ENCODE measurements at regions not wholly inside any gene's neighbourhood (a gene's known extent, or its start where the extent isn't known, plus 50 kb on each side); places are given as distances from the start of the nearest gene placed in this dataset.

DNA sequence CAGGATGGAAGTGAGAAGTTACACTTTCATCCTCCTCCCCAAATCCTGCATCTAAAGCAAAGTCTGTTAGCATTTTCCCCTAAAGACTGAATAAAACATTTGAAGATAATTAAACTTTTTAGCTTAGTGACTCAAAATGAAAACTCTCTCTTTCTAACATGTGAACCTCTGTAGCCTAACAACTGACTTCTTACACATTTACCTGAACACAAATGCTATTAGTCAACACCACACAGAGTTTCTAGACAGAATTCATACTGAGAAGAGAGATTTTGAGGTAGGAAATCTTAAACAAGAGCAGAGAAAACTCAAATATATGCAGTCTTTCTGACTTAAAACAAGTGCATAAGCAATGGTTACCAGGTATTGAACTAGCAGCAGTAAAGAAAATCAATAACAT, 149.9 kb upstream of the SMLR1 start:
- Mint-ChIP-seq H3K9me3 (peaks cover 13% of the 10 kb centered on the region), H3K27ac (no peak overlapping the region), H3K36me3 (ENCODE audit: low read depth) (peaks cover 17% of the 10 kb centered on the region), H3K4me1 (ENCODE audit: low read depth) (peaks cover 9% of the 10 kb centered on the region), H3K27me3 (ENCODE audit: low read depth) (peaks cover 4% of the 10 kb centered on the region), H3K4me3 (no peak overlapping the region)

DNA sequence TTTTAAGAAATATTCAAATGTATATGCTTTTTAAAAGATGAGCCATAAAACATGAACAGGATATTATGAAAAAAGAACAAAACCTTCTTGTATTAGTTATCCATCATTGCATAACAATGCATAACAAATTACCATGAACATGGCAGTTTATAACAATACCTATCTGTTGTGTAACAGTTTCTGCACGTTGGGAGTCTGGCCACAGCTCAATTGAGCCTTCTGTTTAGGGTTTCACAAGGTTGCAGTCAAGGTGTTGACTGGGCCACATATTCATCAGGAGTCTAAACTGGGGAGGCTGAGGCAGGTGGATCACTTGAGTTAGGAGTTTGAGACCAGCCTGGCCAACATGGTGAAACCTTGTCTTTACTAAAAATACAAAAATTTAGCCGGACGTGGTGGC, 149.4 kb upstream of the SMLR1 start:
- Mint-ChIP-seq H3K27me3 (ENCODE audit: low read depth) (peaks cover 4% of the 10 kb centered on the region), H3K27ac (no peak overlapping the region), H3K4me1 (ENCODE audit: low read depth) (peaks cover 9% of the 10 kb centered on the region), H3K9me3 (peaks cover 13% of the 10 kb centered on the region), H3K36me3 (ENCODE audit: low read depth) (peaks cover 17% of the 10 kb centered on the region), H3K4me3 (no peak overlapping the region)

DNA sequence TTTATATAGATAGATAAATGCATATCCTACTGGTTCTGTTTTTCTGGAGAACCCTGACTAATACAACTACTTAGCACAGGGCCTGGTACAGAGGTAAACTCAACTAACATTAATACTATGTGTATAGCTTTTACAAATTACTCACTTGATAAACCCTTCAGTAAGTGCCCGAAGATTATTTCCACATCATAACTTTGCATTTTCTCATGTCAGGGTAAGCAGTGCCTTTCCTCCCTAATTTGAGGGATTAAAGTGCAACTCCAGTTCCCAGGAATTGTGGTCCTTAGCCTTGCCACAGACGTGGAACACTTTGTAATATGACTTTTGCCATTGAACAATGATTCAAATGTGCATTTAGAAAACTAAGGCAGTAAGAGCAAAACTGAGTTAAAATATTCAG, 147.5 kb upstream of the SMLR1 start:
- Mint-ChIP-seq H3K27ac (no peak overlapping the region), H3K36me3 (ENCODE audit: low read depth) (peaks cover 17% of the 10 kb centered on the region), H3K4me1 (ENCODE audit: low read depth) (peaks cover 11% of the 10 kb centered on the region), H3K4me3 (no peak overlapping the region), H3K9me3 (peaks cover 13% of the 10 kb centered on the region), H3K27me3 (ENCODE audit: low read depth) (peaks cover 4% of the 10 kb centered on the region)

DNA sequence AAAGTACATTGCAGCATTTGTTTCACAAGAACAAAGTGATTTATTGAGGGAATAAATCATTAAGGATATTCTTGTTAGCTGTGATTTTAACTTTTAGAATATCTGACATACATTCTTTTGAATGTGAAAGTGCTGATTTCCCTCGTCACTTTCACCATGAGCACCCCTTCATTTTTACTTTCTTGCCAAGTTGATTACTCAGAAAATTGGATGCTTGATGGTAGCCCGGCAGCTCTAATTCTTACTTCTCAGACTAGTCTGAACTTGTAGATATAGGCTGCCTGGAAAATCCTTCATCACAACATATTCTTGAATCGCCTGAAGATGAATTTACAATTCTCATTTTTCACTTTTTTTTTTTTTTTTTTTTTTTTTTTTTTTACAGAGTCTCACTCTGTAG, 147.1 kb upstream of the SMLR1 start:
- Mint-ChIP-seq H3K4me3 (no peak overlapping the region), H3K27ac (no peak overlapping the region), H3K36me3 (ENCODE audit: low read depth) (peaks cover 17% of the 10 kb centered on the region), H3K27me3 (ENCODE audit: low read depth) (peaks cover 4% of the 10 kb centered on the region), H3K4me1 (ENCODE audit: low read depth) (peaks cover 11% of the 10 kb centered on the region), H3K9me3 (peaks cover 13% of the 10 kb centered on the region)

DNA sequence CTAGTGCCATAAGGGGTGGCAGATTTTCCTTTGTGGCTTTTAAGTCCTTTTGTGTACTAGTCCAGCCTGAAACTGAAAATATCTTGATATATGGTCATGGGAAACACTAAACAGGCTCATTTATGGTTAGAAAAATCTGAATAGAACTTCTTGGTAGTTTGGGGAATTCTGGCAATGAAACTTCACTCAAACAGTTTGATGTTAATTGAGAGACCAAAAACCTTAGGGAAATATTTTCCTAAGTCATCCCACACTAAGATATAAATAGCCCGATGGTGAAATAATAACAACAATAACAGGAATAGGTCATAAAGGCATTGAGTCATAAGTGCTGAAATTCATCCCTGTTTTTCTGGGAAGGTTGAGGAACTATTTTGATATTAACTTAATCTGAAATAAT, 146.2 kb upstream of the SMLR1 start:
- Mint-ChIP-seq H3K4me3 (no peak overlapping the region), H3K36me3 (ENCODE audit: low read depth) (peaks cover 17% of the 10 kb centered on the region), H3K27ac (no peak overlapping the region), H3K9me3 (peaks cover 17% of the 10 kb centered on the region), H3K27me3 (ENCODE audit: low read depth) (peaks cover 4% of the 10 kb centered on the region), H3K4me1 (ENCODE audit: low read depth) (peaks cover 11% of the 10 kb centered on the region)

DNA sequence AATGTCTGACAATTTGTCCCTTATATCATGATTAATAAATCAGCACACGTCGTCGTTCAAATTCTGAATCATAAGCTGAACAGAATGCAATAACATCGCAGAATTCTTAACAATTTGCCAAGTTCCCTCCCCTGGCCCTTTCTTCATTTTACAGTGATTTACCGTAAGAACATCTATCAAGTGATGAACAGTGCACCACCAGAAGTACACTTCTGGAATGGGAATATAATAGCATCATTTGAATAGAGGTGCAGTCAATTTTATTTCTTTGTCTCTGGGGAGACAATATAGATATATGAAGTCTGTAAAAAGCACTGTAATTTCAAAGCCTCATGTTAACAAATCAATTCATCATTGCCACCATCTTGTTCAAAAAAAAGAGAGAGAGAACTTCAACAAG, 145.1 kb upstream of the SMLR1 start:
- Mint-ChIP-seq H3K4me1 (ENCODE audit: low read depth) (peaks cover 2% of the 10 kb centered on the region), H3K4me3 (no peak overlapping the region), H3K36me3 (ENCODE audit: low read depth) (peaks cover 13% of the 10 kb centered on the region), H3K9me3 (peaks cover 14% of the 10 kb centered on the region), H3K27me3 (ENCODE audit: low read depth) (peaks cover 4% of the 10 kb centered on the region), H3K27ac (no peak overlapping the region)

DNA sequence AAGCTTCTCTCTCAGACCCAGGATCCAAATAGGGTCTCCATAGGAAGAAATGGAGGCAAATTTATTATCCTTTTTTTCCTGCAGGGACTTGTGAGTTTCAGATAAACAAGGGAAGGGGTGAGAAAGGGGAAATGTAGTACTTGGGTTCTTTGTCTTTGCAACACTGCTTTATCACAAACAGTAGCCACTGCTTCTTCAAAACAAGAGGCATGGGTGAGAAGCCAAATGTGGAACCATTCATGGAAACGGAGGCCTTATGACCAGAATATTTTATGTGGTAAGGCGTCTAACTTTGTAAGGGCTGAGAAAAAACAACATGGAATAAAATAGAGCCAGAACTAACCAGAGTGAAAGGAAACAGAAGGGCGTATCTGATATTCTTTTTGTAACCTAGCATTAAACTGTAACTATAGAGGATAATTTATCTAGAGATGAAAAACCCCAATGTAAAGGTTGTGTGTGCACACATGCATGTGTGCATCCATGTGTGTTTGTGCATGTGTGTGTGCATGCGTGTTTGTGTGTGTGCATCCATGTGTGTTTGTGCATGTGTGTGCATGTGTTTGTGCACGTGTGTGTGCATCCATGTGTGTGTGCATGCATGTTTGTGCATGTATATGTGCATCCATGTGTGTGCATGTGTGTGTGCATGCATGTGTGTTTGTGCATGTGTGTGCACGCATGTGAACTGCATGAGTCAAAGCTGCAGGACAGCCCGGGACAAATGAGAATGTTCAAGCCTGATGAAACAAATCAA, 143.3 kb upstream of the SMLR1 start:
- Mint-ChIP-seq H3K9me3 (peaks cover 3% of the 10 kb centered on the region), H3K27ac (no peak overlapping the region), H3K4me3 (no peak overlapping the region), H3K36me3 (ENCODE audit: low read depth) (peaks cover 4% of the 10 kb centered on the region), H3K27me3 (ENCODE audit: low read depth) (peaks cover 4% of the 10 kb centered on the region), H3K4me1 (ENCODE audit: low read depth) (peaks cover 2% of the 10 kb centered on the region)

DNA sequence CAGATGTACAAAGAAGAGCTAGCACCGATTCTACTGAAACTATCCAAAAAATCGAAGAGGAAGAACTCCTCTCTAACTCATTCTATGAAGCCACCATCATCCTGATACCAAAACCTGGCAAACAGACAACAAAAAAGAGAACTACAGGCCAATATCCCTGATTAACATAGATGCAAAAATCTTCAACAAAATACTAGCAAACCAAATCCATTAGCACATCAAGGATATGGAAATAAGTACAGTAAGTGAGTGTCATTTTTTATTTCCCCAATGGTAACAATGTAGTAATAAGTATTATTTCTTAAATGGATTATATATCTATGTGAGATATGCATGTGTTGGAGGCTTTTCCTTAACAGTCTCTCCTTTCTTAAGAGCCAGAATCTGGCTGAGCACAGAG, 134.5 kb upstream of the SMLR1 start:
- Mint-ChIP-seq H3K36me3 (ENCODE audit: low read depth) (peaks cover 21% of the 10 kb centered on the region), H3K4me1 (ENCODE audit: low read depth) (peaks cover 29% of the 10 kb centered on the region), H3K9me3 (peaks cover 24% of the 10 kb centered on the region), H3K27me3 (ENCODE audit: low read depth) (peaks cover 5% of the 10 kb centered on the region), H3K27ac (no peak overlapping the region), H3K4me3 (no peak overlapping the region)

DNA sequence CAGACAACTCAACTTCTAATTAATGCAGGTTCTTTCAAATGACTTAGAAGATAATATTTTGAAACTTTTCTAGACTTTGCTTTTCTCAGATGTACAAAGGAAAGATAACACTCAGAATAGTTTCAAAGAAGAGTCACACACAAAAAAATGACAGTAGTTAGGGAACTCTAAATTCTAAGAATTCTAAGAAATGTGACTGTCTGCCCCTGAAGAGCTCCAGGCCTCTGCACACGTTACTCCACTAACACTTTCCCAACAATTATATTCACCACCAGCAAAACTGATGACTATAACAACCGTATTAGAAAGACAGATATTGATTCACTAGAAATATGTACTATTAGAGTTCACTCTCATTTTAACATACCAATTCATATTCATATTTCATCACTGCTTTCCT, 133.3 kb upstream of the SMLR1 start:
- no peak overlapping the region for H3K27ac Mint-ChIP-seq
- peaks cover 24% of the 10 kb centered on the region for H3K9me3 Mint-ChIP-seq
- peaks cover 21% of the 10 kb centered on the region for H3K36me3 Mint-ChIP-seq (ENCODE audit: low read depth)
- H3K27me3 Mint-ChIP-seq (ENCODE audit: low read depth), result peaks cover 5% of the 10 kb centered on the region
- no peak overlapping the region for H3K4me3 Mint-ChIP-seq
- H3K4me1 Mint-ChIP-seq (ENCODE audit: low read depth), result peaks cover 32% of the 10 kb centered on the region

DNA sequence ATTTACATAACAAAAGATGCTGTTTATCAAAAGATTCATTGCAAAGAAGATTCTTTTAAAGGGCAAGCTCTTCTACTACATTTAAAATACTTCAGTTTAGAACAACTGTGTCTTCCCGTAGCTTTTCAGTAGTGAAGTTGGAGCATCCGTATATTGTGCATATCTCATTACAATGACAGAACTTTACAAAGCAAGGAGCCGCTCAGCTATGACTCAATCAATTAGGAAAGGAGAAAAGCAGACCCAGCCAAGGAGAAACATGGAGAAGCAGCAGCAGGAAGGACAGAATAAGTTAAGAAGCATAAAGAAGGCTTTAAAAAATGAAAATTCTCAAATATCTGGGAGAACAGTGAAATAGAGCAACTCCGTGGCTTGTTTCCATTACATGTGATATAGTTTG, 132.6 kb upstream of the SMLR1 start:
- Mint-ChIP-seq H3K4me1 (ENCODE audit: low read depth) (peaks cover 32% of the 10 kb centered on the region), H3K27ac (no peak overlapping the region), H3K9me3 (peaks cover 24% of the 10 kb centered on the region), H3K36me3 (ENCODE audit: low read depth) (peaks cover 21% of the 10 kb centered on the region), H3K4me3 (no peak overlapping the region), H3K27me3 (ENCODE audit: low read depth) (peaks cover 5% of the 10 kb centered on the region)

DNA sequence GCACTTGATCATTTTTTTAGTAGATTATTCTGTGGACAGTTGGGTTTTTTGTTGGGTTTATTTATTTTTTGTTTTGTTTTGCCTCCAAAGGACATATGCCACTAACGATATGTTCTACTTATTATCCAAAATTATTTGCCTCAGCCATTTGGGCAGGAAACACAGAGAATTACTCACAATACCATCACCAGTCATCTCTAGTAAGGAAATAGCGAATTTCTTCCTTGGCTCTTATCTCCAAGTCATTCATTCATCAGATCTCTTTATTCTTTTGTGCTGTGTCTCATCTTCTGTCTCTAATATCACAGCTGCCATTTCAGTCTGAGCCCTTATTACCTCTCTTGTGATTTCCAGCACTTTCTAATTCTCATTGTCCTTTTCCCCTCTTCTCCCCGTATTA, 130.4 kb upstream of the SMLR1 start:
- H3K9me3 Mint-ChIP-seq, result peaks cover 27% of the 10 kb centered on the region
- H3K4me3 Mint-ChIP-seq, result no peak overlapping the region
- peaks cover 3% of the 10 kb centered on the region for H3K27me3 Mint-ChIP-seq (ENCODE audit: low read depth)
- H3K4me1 Mint-ChIP-seq (ENCODE audit: low read depth), result peaks cover 36% of the 10 kb centered on the region
- H3K36me3 Mint-ChIP-seq (ENCODE audit: low read depth), result peaks cover 25% of the 10 kb centered on the region
- H3K27ac Mint-ChIP-seq, result no peak overlapping the region

DNA sequence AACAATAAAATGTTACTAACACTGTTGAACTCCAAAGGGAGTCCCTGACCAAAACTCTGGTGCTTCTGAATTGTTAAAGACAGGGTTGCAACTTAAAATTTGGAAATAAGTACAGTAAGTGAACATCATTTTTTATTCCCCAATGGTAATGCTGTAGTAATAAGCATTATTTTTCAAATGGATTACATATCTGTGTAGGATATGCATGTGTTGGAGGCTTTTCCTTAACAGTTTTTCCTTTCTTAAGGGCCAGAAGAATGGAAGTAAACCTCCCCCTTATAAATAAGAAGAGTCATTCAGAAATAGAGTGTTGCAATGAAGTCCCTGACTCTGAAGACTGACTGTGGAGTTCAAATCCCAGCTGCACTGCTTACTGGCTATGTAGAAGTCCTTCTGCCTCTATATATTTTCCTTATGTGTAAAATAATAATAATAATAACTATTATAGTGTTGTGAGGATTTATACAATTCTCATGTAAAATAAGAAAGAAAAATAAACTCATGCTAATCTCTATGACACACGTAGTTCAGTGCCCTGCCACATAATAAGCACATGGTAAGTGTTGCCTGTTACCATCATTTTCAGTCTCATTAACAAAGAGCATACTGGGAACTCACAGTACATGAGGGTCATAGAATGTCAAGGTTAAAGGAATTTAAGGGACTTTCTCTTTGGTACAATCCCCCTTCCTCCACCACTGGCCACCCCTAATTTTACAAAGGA, 129.8 kb upstream of the SMLR1 start:
- Mint-ChIP-seq H3K36me3 (ENCODE audit: low read depth) (peaks cover 21% of the 10 kb centered on the region), H3K27ac (no peak overlapping the region), H3K27me3 (ENCODE audit: low read depth) (peaks cover 3% of the 10 kb centered on the region), H3K4me3 (no peak overlapping the region), H3K9me3 (peaks cover 22% of the 10 kb centered on the region), H3K4me1 (ENCODE audit: low read depth) (peaks cover 34% of the 10 kb centered on the region)

DNA sequence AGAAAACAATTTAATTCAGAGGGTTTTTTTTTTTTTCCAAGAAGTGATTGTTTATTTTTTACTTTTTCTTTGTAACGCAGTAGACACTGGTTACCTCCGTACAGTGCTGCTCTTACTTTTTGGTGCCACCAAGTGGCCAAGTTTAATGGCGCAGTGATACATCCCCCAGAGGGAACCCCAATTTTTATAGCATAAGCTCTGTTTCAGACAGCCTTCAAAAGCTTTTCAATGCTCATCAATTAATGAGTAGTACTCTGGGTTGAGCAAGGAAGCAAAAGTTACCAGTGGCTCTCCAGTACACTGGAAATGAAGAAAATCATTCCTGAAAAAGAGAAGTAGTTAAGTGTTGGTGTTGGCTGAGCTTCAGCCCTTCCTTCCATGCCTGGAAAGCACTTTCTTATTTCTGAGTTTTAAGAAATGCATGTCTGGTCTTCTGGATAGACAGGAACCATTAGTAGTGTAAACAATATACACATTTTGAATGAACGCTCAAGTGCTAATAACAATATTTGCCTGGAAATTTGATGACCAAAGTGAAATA, 129.1 kb upstream of the SMLR1 start:
- H3K36me3 Mint-ChIP-seq (ENCODE audit: low read depth), result peaks cover 25% of the 10 kb centered on the region
- peaks cover 8% of the 10 kb centered on the region for H3K27me3 Mint-ChIP-seq (ENCODE audit: low read depth)
- no peak overlapping the region for H3K27ac Mint-ChIP-seq
- peaks cover 32% of the 10 kb centered on the region for H3K4me1 Mint-ChIP-seq (ENCODE audit: low read depth)
- H3K9me3 Mint-ChIP-seq, result peaks cover 26% of the 10 kb centered on the region
- no peak overlapping the region for H3K4me3 Mint-ChIP-seq

DNA sequence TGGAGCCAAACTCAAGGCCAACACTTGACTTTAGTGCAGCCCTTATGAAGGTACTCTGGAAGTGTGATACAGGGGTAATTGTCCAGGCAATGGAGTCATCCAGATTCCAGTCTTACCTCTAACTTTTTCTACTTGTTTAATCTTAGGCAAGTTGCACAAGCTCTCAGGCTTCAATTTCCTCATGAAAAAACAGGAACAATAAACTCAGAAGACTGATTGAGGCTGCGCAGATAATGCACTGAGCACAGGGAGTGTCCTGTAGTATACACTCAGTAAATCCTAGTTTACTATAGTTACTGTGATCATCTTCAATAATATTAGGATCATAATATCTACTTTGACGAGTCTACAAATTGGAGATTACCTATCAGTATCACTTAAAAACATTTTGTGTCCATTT, 127.5 kb upstream of the SMLR1 start:
- Mint-ChIP-seq H3K4me1 (ENCODE audit: low read depth) (peaks cover 27% of the 10 kb centered on the region), H3K9me3 (peaks cover 31% of the 10 kb centered on the region), H3K27me3 (ENCODE audit: low read depth) (peaks cover 24% of the 10 kb centered on the region), H3K27ac (no peak overlapping the region), H3K36me3 (ENCODE audit: low read depth) (peaks cover 28% of the 10 kb centered on the region), H3K4me3 (no peak overlapping the region)

DNA sequence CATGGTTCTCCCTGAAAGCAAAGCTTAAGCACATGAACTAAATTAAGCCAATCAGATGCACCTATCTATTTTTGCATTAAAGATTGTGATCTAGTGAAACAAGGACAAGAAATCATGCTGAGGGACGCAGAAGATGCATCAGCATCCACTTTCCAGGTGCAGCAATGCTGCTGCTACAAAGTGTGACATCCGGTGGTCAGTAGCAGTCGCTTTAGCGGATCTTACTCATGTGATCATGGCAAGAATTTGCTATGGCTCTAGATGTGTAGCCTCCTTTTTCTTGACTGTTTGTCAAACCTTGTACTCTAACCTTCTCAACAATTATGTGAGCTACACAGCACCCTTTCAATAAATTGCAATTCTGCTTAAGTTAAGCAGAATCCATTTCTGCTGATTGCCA, 126.8 kb upstream of the SMLR1 start:
- Mint-ChIP-seq H3K27me3 (ENCODE audit: low read depth) (peaks cover 27% of the 10 kb centered on the region), H3K36me3 (ENCODE audit: low read depth) (peaks cover 26% of the 10 kb centered on the region), H3K4me1 (ENCODE audit: low read depth) (peaks cover 26% of the 10 kb centered on the region), H3K9me3 (peaks cover 30% of the 10 kb centered on the region), H3K4me3 (no peak overlapping the region), H3K27ac (no peak overlapping the region)

Measured in T-helper 1 cell treated with Interleukin-12 subunit alpha and Interleukin-12 subunit beta and Interleukin-4 antibody, amounts not matched to agents 30 μg/mL and 1 μg/mL, for 36 hours (primary cell).